ENCODE measurements at regions not wholly inside any gene's neighbourhood (a gene's known extent, or its start where the extent isn't known, plus 50 kb on each side); places are given as distances from the start of the nearest gene placed in this dataset.

DNA sequence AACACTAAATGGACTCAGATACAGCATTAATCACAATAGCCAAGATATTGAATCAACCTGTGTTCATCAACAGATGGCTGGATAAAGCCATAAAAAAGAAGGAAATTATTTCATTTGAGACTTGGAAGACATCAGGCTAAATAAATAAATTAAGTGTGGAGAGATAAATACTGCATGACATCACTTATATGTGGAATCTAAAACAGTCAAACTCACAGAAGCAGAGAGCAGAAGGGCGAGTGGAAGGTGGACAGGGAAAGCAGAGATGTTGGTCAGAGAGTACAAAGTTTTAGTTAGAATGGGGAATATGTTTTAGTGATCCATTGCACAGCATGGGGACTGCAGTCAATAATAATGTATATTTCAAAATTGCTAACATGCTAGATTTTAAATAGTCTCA lies 207.2 kb downstream of the VAPA start:
- H3K27ac ChIP-seq (ENCODE audit: insufficient read depth, low read length): no peak overlapping the region
- no CpG with 5 or more reads among the region's 1 CpG for WGBS, 2 experiments (ENCODE audit: extremely low coverage in 2 of 2, insufficient read length in 1 of 2)
- H4K91ac ChIP-seq (ENCODE audit: insufficient read depth, low read depth, low read length): no peak overlapping the region
- H3K4ac ChIP-seq (ENCODE audit: low read depth, low read length): no peak overlapping the region
- no peak overlapping the region for H2BK120ac ChIP-seq (ENCODE audit: low read depth, low read length)
- ATAC-seq (ENCODE audit: low read depth): peak; percentile 30; the same call in 1 of the 2 replicates
- no peak overlapping the region for H4K5ac ChIP-seq (ENCODE audit: low read depth, low read length)
- H3K79me1 ChIP-seq (ENCODE audit: low read depth in 1 of 2, low read length in 2 of 2): no peaks in the 10 kb centered on the region
- H3K18ac ChIP-seq (ENCODE audit: low read depth, low read length): no peak overlapping the region
- no peak overlapping the region for H2AK5ac ChIP-seq (ENCODE audit: low read depth, low read length)
- BruUV-seq (replicated peaks): no TSS peak
- H3K9ac ChIP-seq (ENCODE audit: low read depth, low read length): no peak overlapping the region
- no peak overlapping the region for H3K23ac ChIP-seq (ENCODE audit: low read depth, low read length)
- dilution Hi-C loops (cut with HindIII; ENCODE audit: low sequenced_read_pairs, unreplicated experiment) (no loop called here), in situ Hi-C loops (cut with MboI; ENCODE audit: low sequenced_read_pairs) (no loop called here), intact Hi-C loops (cut with micrococcal nuclease) (loop anchor here (5.0 kb wide), 2 partner anchors 104 to 401 kb away; no protein-coding TSS in a partner anchor)
- no peak overlapping the region for H2BK20ac ChIP-seq (ENCODE audit: low read depth, low read length)
- no peak overlapping the region for H4K8ac ChIP-seq (ENCODE audit: low read depth in 2 of 2, low read length in 2 of 2)
- H2BK5ac ChIP-seq (ENCODE audit: low read depth, low read length, poor library complexity, severe bottlenecking): no peak overlapping the region
- CTCF ChIA-PET: no interaction called here
- H3K56ac ChIP-seq (ENCODE audit: extremely low read depth, insufficient read depth, low read length): no peak overlapping the region
- H3K4me2 ChIP-seq (ENCODE audit: low read depth, low read length): peak overlapping the region; percentile 44
- no peaks in the 10 kb centered on the region; the same call in 1 of the 2 replicates for H4K20me1 ChIP-seq (ENCODE audit: insufficient read depth, low read length)
- no peak overlapping the region for H2AK9ac ChIP-seq (replicated peaks; ENCODE audit: low read depth, low read length, poor library complexity)
- H3K14ac ChIP-seq (replicated peaks; ENCODE audit: low read depth, low read length): no peak overlapping the region
- POLR2A ChIA-PET (ENCODE audit: unreplicated experiment): no interaction called here
- H3K36me3 ChIP-seq (ENCODE audit: control insufficient read depth, insufficient read depth, low read length): no peaks in the 10 kb centered on the region
- no peak overlapping the region for H3K4me3 ChIP-seq (ENCODE audit: insufficient read depth, low read depth, low read length)
- peaks cover 14% of the 10 kb centered on the region for H3K4me1 ChIP-seq (ENCODE audit: control insufficient read depth, insufficient read depth, low read length)
- DNase-seq: peak; percentile 37
- H2AFZ ChIP-seq (replicated peaks; ENCODE audit: low read length, poor library complexity): no peak overlapping the region
- no peak overlapping the region for H2BK15ac ChIP-seq (ENCODE audit: low read depth, low read length)
- H3K9me1 ChIP-seq (ENCODE audit: insufficient read depth, low read length): peaks cover 6% of the 10 kb centered on the region; the same call in 1 of the 2 replicates
- TF ChIP-seq SMC3 (IDR thresholded peaks at IDR 0.05; ENCODE audit: low read depth, low read length): no peak
- TF ChIP-seq MAZ (IDR thresholded peaks at IDR 0.05; ENCODE audit: borderline replicate concordance, low read depth, low read length): no peak
- no peak for TF ChIP-seq NFE2L2 (IDR thresholded peaks at IDR 0.05; ENCODE audit: low read depth, low read length)
- no peak for TF ChIP-seq CEBPB (IDR thresholded peaks at IDR 0.05; ENCODE audit: low read depth, low read length)
- TF ChIP-seq MXI1 (IDR thresholded peaks at IDR 0.05; ENCODE audit: borderline replicate concordance, low read depth, low read length): no peak
- no peak for TF ChIP-seq BHLHE40 (IDR thresholded peaks at IDR 0.05; ENCODE audit: low read depth, low read length)
- no peak for TF ChIP-seq RFX5 (IDR thresholded peaks at IDR 0.05; ENCODE audit: low read depth, low read length)
- no peaks in the 10 kb centered on the region; the same call in 1 of the 2 replicates for H3K27me3 ChIP-seq (ENCODE audit: control insufficient read depth, insufficient read depth, low read length)
- no peaks in the 10 kb centered on the region for H3K9me3 ChIP-seq (ENCODE audit: control insufficient read depth, insufficient read depth, low read length)

Data from IMR-90 (cell line).